DMS 273 (cell line): ENCODE measurements at regions not wholly inside any gene's neighbourhood (a gene's known extent, or its start where the extent isn't known, plus 50 kb on each side); places are given as distances from the start of the nearest gene placed in this dataset.
A peak's percentile ranks its signal among the peaks of the same experiment; 100 is the strongest.
"Not testable (repeated sequence)": the region's sequence is repeated elsewhere in the genome, so short reads cannot be mapped to it uniquely, and the experiment has no call there.

ENCODE experiments used
- DNase-seq: peaks from one replicate; lab custom pipeline; 2025; ENCODE audit not compliant: unreplicated experiment; lab: John Stamatoyannopoulos, UW

GRCh38 chr1:38612951-38613350 lies 246.6 kb downstream of the RRAGC start:
- no peak for DNase-seq

DNA sequence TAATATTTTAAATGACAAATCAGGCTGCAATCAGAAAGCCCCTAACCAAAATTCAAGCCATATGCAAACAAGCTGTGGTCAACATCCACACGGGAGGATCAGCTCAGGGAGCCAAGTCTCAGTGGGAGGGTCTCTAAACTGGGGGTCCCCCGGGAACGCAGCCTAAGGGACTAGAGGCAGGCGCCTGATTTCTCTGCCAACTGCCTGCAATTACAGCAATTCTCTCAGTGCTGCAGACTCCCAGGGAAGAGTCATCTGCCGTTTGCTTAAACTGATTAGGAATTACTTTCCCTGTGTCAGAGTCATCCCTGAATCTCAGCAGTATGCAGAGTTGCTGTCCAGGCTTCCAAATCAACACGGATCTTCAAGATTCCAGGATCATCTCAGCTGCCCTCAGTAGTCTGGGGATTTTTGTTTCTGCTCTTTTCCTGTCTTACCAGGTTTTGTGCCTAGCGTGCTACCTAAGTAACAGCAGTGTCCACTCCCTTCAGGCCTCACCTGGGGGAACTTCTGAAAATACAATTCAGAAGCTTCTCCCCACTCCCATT lies 247.8 kb downstream of the RRAGC start:
- DNase-seq: peak; percentile 92

DNA sequence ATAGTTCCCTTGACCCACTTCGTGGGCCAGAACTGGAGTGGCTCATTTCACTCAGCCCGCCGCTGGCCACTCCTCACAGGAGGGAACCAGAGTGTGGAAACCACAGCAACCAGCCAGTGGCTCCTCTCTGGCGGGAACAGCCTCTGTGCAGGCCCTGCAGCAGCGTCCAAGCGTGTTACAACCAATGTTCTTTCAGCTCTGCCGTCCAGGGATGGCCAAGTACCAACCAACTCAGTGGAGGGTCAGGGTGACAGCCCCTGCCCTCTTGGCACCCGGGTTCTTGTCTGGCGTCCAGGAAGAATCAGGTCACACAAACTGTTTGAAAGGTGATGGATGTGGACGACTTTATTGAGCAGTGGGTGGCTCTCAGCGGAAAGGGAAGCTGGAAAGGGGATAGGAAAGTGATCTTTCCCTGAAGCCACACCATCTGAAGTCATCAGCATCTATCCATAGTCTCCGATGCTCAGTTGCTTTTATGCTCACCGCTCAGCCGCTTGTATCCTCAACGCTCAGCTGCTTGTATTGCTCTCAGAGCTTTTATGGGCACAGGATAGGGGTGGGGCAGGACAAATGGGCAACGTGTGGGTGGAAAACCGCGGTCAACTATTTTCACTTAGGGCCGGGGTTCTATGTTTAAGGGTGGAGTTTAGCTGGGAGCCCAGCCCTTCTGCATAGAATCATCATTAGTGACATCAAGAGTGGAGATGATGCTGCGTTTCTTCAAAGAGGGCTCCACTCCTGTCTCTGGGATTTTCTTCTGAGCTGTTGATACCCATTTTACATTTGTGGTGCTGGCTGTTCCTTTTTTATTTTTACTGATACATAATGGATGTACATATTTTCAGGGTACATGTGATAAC lies 250.2 kb downstream of the RRAGC start:
- no peak for DNase-seq

- DNase-seq: peak; percentile 99
These were observed 251.2 kb downstream of the RRAGC start for GRCh38 chr1:38608202-38608864.

DNA sequence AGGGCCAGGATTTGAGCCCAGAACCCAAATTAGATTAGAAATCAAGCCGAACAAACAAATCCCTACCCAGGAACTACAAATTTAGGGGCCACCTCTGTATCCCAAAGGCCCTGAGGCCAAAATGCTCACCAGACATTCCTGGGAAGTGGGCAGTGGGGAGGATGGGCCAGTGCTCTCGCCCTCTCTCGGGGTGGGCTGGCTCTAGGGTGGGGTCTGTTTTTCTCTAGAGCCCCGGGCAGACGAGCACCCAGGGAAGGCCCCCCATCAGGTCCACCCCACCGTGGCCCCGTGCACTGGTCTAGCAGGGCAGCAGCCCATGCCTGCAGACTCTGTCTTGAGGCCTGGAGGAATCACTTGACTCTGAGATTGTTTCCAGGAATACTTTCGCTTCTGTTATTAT lies 252.0 kb downstream of the RRAGC start:
- DNase-seq: no peak

GRCh38 chr1:38605063-38605462 lies 254.5 kb downstream of the RRAGC start:
- no peak for DNase-seq

- DNase-seq: no peak
These were observed 255.7 kb downstream of the RRAGC start for GRCh38 chr1:38603907-38604306.

DNA sequence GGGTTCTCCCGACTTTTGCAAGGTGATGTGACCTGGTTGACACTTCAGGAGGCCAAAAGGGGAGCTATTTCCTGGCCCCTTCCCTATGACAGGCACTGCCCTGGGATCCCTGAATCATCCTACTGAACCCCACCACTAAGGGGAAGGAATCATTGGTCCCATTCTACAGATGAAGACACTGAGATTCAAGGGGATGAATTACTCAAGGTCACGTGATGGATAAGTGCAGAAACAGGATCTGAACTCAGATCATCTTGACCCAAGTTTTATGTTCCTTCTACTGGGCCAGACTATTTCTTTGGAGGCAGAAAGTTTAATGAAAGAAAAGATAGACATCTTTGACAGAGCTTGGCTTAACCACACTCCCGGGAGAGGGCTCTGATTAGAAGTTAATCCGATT lies 258.7 kb downstream of the RRAGC start:
- DNase-seq: no peak

DNA sequence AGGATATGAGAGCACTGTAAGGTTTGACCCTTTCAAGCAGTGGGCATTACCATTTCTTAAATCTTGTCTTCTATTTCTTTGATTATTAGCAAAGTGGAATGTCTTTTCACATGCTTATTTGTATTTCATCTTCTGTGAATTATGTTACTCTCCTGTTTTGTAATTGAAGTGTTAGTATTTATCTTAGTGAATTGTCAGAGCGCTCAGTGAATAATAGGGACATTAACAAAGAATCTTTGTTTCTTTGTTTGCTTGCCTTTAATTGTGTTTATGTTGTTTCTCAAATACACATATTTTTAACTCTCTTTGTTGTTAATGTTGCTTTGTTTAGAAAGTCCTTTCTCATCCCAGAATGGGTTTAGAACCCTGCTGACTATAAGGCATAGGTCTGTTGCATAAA lies 259.3 kb downstream of the RRAGC start:
- DNase-seq: no peak

- DNase-seq: no peak
These were observed 261.5 kb downstream of the RRAGC start for GRCh38 chr1:38598118-38598517.

- peak; percentile 100 for DNase-seq
These were observed 270.5 kb downstream of the RRAGC start for GRCh38 chr1:38589036-38589435.

DNA sequence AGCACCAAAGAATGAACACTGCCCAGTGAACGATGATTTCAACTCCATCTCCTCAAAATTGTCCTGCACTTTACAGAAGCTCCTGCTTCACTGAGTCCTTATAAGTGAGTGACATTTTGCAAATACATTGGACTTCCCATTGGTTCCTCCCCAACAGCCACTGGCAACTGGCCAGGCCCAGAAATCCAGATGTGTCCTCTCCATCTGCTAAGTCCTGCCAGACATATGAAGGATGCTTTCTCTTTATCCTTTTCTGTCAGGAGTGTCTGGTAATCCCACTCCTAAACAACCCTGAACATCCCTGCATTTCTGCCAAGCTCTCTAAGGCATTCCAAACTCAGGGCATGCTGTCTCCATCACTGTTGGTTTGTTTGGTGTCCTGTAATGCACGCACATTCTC lies 271.8 kb downstream of the RRAGC start:
- DNase-seq: peak; percentile 95

DNA sequence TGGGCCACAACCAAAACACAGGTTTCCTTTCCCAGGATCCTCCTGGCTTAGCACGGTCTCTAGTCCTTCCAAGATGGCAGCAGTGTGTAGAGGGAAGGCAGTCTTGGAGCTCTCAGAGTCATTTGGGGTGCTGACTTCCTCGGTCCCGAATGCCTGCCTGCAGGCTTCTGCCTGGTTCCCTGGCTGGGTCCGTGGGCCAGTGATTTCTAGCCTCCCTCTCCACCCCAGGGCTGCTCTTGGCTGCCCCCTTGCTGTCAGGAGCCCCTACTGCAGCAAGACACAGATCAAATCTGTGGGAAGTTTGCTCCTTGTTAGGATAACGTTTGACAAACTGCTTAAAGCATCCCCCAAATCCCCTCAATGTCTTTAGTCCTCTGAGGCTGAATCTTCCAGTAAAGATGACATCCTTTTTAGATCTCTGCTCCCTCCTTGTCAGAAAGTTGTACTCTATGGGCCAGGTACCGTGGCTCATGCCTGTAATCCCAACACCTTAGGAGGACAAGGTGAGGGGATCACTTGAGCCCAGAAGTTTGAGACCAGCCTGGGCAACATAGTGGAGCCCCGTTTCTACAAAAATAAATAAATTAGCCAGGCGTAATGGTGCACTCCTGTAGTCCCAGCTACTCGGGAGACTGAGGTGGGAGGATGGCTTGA lies 272.5 kb downstream of the RRAGC start:
- DNase-seq: peak; percentile 100

DNA sequence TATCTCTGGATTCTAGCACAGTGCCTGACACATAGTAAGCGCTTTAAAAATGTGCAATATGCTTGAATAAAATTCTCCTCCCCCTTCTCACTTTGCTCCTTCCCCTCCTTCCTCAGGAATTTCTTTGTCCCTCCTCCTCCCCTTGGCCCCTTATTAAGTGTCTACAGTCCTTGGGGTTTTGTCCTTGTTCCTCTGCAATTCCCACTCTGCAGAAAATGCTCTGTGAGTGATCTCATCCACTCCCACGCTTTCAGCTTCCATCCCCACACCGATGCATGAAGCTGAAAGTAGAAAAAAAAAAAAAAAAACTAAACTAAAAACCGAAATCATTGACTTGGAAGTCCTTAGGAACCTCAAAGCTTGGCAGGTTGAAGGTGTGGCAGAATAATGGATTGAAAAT lies 273.6 kb downstream of the RRAGC start:
- DNase-seq: no peak

- DNase-seq: no peak
These were observed 274.1 kb downstream of the RRAGC start for GRCh38 chr1:38585460-38585859.

GRCh38 chr1:38584448-38585355 lies 274.9 kb downstream of the RRAGC start:
- DNase-seq: no peak

DNA sequence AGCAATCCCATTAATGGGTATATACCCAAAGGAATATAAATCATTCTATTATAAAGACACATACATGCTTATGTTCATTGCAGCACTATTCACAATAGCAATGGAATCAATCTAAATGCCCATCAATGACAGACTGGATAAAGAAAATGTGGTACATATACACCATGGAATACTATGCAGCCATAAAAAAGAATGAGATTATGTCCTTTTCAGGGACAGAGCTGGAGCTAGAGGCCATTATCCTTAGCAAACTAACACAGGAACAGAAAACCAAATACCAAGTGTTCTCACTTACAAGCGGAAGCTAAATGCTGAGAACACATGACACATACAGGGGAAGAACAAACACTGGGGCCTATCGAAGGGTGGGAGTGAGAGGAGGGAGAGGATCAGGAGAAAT lies 276.3 kb downstream of the RRAGC start:
- DNase-seq: not testable (repeated sequence)

- DNase-seq: peak; percentile 92
These were observed 278.2 kb downstream of the RRAGC start for GRCh38 chr1:38581396-38581795.

GRCh38 chr1:38580594-38580993 lies 279.0 kb downstream of the RRAGC start:
- DNase-seq: no peak

DNA sequence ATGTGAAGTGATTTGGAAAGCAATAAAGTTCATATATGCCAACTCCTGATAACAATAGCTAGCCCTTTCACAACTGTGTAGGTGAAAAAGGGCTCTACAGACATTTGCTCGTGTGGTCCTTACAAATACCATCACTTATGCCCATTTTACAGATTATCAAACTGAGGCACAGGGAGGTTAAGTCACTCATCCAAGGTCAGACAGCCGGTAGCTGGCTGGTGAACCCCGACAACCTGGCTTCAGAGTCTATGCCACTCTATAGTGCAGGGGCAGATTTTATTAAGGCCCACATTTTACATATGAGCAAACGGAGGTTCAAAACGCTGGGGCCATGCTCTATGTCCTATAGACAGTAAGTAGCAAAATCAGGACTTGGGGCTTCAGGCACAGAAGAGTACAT lies 280.5 kb downstream of the RRAGC start:
- DNase-seq: no peak
